ENCODE measurements at regions not wholly inside any gene's neighbourhood (a gene's known extent, or its start where the extent isn't known, plus 50 kb on each side); places are given as distances from the start of the nearest gene placed in this dataset.

- no peak overlapping the region for H3K4me2 ChIP-seq (replicated peaks; ENCODE audit: low read depth, low read length, poor library complexity, severe bottlenecking)
- H3K4me3 ChIP-seq (ENCODE audit: control extremely low read depth in 1 of 5, extremely low read depth in 1 of 5, insufficient read depth in 1 of 5, low read depth in 2 of 5, low read length in 4 of 5) = no peak overlapping the region
- H2AFZ ChIP-seq (ENCODE audit: insufficient read depth, low read depth, low read length, poor library complexity, severe bottlenecking) = no peak overlapping the region
- H3K27me3 Mint-ChIP-seq = no peaks in the 10 kb centered on the region
- no peaks in the 10 kb centered on the region for H3K4me1 Mint-ChIP-seq
- DNase-seq = no peak
- TF ChIP-seq EZH2 (IDR thresholded peaks at IDR 0.05; ENCODE audit: borderline replicate concordance, insufficient read depth, low read depth, low read length, poor library complexity, severe bottlenecking) = no peak
- no peak for TF ChIP-seq CTCF (IDR thresholded peaks at IDR 0.05)
- no peak overlapping the region for H3K27ac Mint-ChIP-seq
- POLR2A ChIA-PET = no interaction called here
- H3K9me3 Mint-ChIP-seq (ENCODE audit: insufficient read depth) = peaks cover 3% of the 10 kb centered on the region
- intact Hi-C loops (cut with micrococcal nuclease) = no loop called here
- no peak overlapping the region for H3K27ac ChIP-seq (ENCODE audit: low read length in 2 of 2)
- no peaks in the 10 kb centered on the region for H3K4me1 ChIP-seq (ENCODE audit: control insufficient read depth in 2 of 2, insufficient read depth in 2 of 2, low read length in 2 of 2)
- no peaks in the 10 kb centered on the region for H3K79me2 ChIP-seq (ENCODE audit: control insufficient read depth, insufficient read depth, low read length)
- no peak for ATAC-seq (ENCODE audit: low read depth)
- H3K9me3 ChIP-seq (ENCODE audit: control extremely low read depth in 1 of 3, control insufficient read depth in 2 of 3, insufficient read depth in 1 of 3, low read length in 2 of 3) = no peaks in the 10 kb centered on the region
- H3K4me3 Mint-ChIP-seq = no peak overlapping the region
- no peak overlapping the region for H3K9ac ChIP-seq (ENCODE audit: low read length)
- H3K27me3 ChIP-seq (replicated peaks in 1 of 4; ENCODE audit: control extremely low read depth in 1 of 4, control insufficient read depth in 3 of 4, insufficient read depth in 4 of 4, low read length in 3 of 4) = no peaks in the 10 kb centered on the region
- CTCF ChIA-PET = no interaction called here
- H3K36me3 ChIP-seq (replicated peaks in 1 of 2; ENCODE audit: control extremely low read depth in 1 of 2, control insufficient read depth in 1 of 2, extremely low read depth in 1 of 2, insufficient read depth in 2 of 2, low read length in 1 of 2) = no peaks in the 10 kb centered on the region
- H4K20me1 ChIP-seq (ENCODE audit: control insufficient read depth, insufficient read depth, low read length, poor library complexity, severe bottlenecking) = no peaks in the 10 kb centered on the region
Observed at GRCh38 chr4:171101845-171102244, 711.4 kb upstream of the GALNTL6 start.

- H3K9me3 Mint-ChIP-seq (ENCODE audit: insufficient read depth) = peaks cover 2% of the 10 kb centered on the region
Observed at GRCh38 chr4:171087089-171087488, 726.1 kb upstream of the GALNTL6 start.

More at GRCh38 chr4:171087089-171087488, 726.1 kb upstream of the GALNTL6 start:
- Histone ChIP-seq H3K27ac (ENCODE audit: low read length in 2 of 2) (no peak overlapping the region), H2AFZ (ENCODE audit: insufficient read depth, low read depth, low read length, poor library complexity, severe bottlenecking) (no peak overlapping the region), H3K4me3 (ENCODE audit: control extremely low read depth in 1 of 5, extremely low read depth in 1 of 5, insufficient read depth in 1 of 5, low read depth in 2 of 5, low read length in 4 of 5) (no peak overlapping the region), H3K4me2 (replicated peaks; ENCODE audit: low read depth, low read length, poor library complexity, severe bottlenecking) (no peak overlapping the region), H3K36me3 (replicated peaks in 1 of 2; ENCODE audit: control extremely low read depth in 1 of 2, control insufficient read depth in 1 of 2, extremely low read depth in 1 of 2, insufficient read depth in 2 of 2, low read length in 1 of 2) (no peaks in the 10 kb centered on the region), H3K27me3 (replicated peaks in 1 of 4; ENCODE audit: control extremely low read depth in 1 of 4, control insufficient read depth in 3 of 4, insufficient read depth in 4 of 4, low read length in 3 of 4) (no peaks in the 10 kb centered on the region), H3K79me2 (ENCODE audit: control insufficient read depth, insufficient read depth, low read length) (no peaks in the 10 kb centered on the region), H4K20me1 (ENCODE audit: control insufficient read depth, insufficient read depth, low read length, poor library complexity, severe bottlenecking) (no peaks in the 10 kb centered on the region), H3K4me1 (ENCODE audit: control insufficient read depth in 2 of 2, insufficient read depth in 2 of 2, low read length in 2 of 2) (no peaks in the 10 kb centered on the region), H3K9ac (ENCODE audit: low read length) (no peak overlapping the region), H3K9me3 (ENCODE audit: control extremely low read depth in 1 of 3, control insufficient read depth in 2 of 3, insufficient read depth in 1 of 3, low read length in 2 of 3) (peaks cover 0 to 4% (median 0%) of the 10 kb centered on the region in 3 donors)
- Mint-ChIP-seq H3K4me3 (no peak overlapping the region), H3K4me1 (no peaks in the 10 kb centered on the region), H3K27ac (no peak overlapping the region), H3K27me3 (no peaks in the 10 kb centered on the region)
- TF ChIP-seq CTCF (IDR thresholded peaks at IDR 0.05) = no peak
- no peak for TF ChIP-seq EZH2 (IDR thresholded peaks at IDR 0.05; ENCODE audit: borderline replicate concordance, insufficient read depth, low read depth, low read length, poor library complexity, severe bottlenecking)
- intact Hi-C loops (cut with micrococcal nuclease) = no loop called here
- no CpG with 5 or more reads among the region's 2 CpGs for WGBS (ENCODE audit: insufficient coverage)
- DNase-seq (no peak), ATAC-seq (ENCODE audit: low read depth) (no peak)
- POLR2A ChIA-PET = no interaction called here
- CTCF ChIA-PET = no interaction called here
